Ishikawa (cell line): ENCODE measurements at regions not wholly inside any gene's neighbourhood (a gene's known extent, or its start where the extent isn't known, plus 50 kb on each side); places are given as distances from the start of the nearest gene placed in this dataset.

Experiments
- CEBPB ChIP-seq: IDR thresholded peaks from 2 replicates; pipeline ENCODE4 v1.6.1; 2012
- CREB1 ChIP-seq: IDR thresholded peaks from 2 replicates; pipeline ENCODE4 v1.6.1; 2012; ENCODE audit warnings: low read depth
- EGR1 ChIP-seq: IDR thresholded peaks from 2 replicates; pipeline ENCODE4 v1.6.1; 2012
- EP300 ChIP-seq: IDR thresholded peaks from 2 replicates; pipeline ENCODE4 v1.6.1; 2012; ENCODE audit warnings: borderline replicate concordance
- FOXM1 ChIP-seq: IDR thresholded peaks from 2 replicates; pipeline ENCODE4 v1.6.1; 2012; ENCODE audit warnings: low read depth, borderline replicate concordance
- MAX ChIP-seq: IDR thresholded peaks from 2 replicates; pipeline ENCODE4 v1.6.1; 2012
- NFIC ChIP-seq: IDR thresholded peaks from 2 replicates; pipeline ENCODE4 v1.6.1; 2012
- RAD21 ChIP-seq: IDR thresholded peaks from 2 replicates; pipeline ENCODE4 v1.6.1; 2012; ENCODE audit warnings: low read depth
- REST ChIP-seq: IDR thresholded peaks from 2 replicates; pipeline ENCODE4 v1.6.1; 2012; ENCODE audit warnings: low read depth, mild to moderate bottlenecking
- TAF1 ChIP-seq: IDR thresholded peaks from 2 replicates; pipeline ENCODE4 v1.6.1; 2012; ENCODE audit warnings: low read depth, mild to moderate bottlenecking
- TCF12 ChIP-seq: IDR thresholded peaks from 2 replicates; pipeline ENCODE4 v1.6.1; 2012; ENCODE audit warnings: low read depth
- TEAD4 ChIP-seq: IDR thresholded peaks from 2 replicates; pipeline ENCODE4 v1.6.1; 2012
- USF1 ChIP-seq: IDR thresholded peaks from 2 replicates; pipeline ENCODE4 v1.6.1; 2012
- YY1 ChIP-seq: IDR thresholded peaks from 2 replicates; pipeline ENCODE4 v1.6.1; 2012; ENCODE audit warnings: low read depth
- ZBTB7A ChIP-seq: IDR thresholded peaks from 2 replicates; pipeline ENCODE4 v1.6.1; 2012; ENCODE audit warnings: low read depth

DNA sequence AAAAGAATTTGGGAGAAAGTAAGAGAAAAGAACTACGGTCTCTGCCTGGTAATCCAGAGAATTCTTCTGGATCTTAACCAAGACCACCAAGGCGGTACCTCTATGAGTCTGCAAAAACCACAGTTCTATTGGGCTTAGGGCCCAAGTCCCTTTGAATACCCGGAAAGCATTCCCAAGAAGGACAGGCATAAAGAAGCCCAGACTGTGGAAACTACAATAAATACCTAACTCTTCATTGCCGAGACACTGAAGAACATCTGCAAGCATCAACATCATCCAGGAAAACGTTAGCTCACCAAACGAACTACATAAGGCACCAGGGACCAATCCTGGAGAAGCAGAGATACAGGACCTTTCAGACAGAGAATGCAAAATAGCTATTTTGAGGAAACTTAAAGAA, 162.3 kb upstream of the TMC3 start:
- TF ChIP-seq EGR1 = no peak
- TF ChIP-seq MAX = no peak
- no peak for TF ChIP-seq ZBTB7A
- TF ChIP-seq TEAD4 = no peak
- no peak for TF ChIP-seq EP300
- no peak for TF ChIP-seq REST
- TF ChIP-seq CREB1 = no peak
- TF ChIP-seq USF1 = no peak
- TF ChIP-seq CEBPB = no peak

DNA sequence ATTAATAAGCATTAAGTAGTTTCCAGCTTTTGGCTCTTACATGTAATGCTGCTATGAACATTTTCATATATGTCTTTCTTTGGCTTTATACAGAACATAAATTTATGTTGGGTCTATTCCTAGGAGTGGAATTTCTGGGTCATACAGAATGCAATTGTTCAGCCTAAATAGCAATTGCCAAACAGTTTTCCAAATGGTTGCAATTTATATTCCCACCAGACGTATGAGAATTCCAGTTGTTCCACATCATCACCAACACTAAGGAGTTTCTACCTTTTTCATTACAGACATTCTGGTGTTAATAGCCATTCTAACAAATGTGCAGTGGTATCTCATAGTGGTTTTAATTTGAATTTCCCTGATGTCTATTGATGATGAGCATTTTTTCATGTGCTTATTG, 160.1 kb upstream of the TMC3 start:
- TF ChIP-seq RAD21 (no peak), MAX (no peak)

DNA sequence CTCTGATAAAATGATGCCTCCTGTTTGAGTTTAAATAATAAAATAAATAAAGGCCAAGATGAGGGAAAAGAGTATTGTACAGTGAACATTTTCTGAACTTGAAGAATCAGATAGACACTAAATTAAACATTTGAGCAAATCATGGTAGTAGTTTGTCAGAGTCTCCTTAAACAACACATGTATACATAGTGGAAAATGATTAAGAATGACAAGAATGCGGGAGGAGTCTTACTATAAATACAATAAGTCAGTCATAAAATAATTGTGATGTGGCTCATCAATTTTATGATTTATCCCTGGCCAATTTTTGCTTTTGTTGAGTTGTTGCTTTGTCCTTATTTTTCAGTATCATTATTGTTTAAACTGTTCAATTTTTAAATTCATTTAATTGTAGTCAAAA, 158.0 kb upstream of the TMC3 start:
- TF ChIP-seq FOXM1 (no peak), CEBPB (no peak), TEAD4 (no peak), RAD21 (no peak), YY1 (no peak), EGR1 (no peak)

DNA sequence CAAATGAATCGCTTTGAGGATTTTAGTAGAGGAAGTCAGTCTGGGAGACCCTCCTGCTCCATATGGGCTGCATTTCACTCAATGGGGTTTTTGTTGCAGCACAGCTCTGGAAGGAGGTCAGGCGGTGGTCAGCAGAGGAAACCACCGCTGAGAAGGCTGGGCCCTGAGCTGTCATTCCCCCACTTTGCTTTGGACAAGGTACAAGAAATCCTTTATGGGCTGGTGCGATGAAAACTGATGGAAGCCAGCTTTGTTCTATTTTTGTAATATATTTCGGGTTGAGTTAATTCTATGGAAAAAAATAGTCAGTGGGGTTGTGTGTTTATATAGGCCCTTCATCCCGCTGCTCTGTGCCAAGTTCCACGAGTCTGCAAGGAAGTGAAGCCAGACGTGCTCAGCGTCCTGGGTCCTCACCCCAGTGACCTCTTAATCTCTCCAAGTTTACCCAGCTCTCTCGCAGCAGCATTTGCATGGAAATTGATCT, 157.1 kb upstream of the TMC3 start:
- TF ChIP-seq NFIC (no peak), YY1 (no peak), EP300 (no peak), TAF1 (no peak), ZBTB7A (no peak), EGR1 (no peak), USF1 (no peak), CREB1 (no peak)

GRCh38 chr15:81530271-81530691, 156.3 kb upstream of the TMC3 start:
- TF ChIP-seq FOXM1 (no peak), TEAD4 (no peak), EP300 (no peak), TAF1 (no peak), CEBPB (no peak), YY1 (no peak), NFIC (no peak), MAX (no peak), RAD21 (no peak), EGR1 (no peak)

GRCh38 chr15:81529481-81529880, 155.5 kb upstream of the TMC3 start:
- TF ChIP-seq TEAD4 (no peak), EGR1 (no peak), TAF1 (no peak), MAX (no peak), TCF12 (no peak)

DNA sequence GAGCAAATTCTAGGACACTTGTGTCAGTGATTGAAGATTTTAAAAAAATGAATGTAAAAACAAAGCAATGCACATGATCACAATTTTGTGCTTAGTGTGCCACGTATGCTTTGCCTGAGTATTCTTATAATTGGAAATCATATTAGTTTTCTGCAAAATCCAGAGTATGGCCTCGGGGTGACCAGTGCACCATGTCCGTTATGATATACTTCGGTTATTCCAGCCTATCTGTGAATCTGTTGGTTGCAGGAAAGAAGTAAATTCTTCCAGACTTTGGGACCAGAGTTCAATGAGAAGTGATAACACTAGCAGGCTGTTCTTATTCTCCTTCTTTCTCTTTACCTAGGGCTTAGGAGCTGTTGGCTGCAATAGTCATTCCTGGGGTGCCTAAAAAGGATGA, 152.0 kb upstream of the TMC3 start:
- TF ChIP-seq TEAD4 (no peak), EP300 (no peak), CEBPB (no peak), USF1 (no peak), CREB1 (no peak), REST (no peak), YY1 (no peak)
